HEK293T (cell line): ENCODE measurements at regions not wholly inside any gene's neighbourhood (a gene's known extent, or its start where the extent isn't known, plus 50 kb on each side); places are given as distances from the start of the nearest gene placed in this dataset.

Experiments
- BHLHE40 ChIP-seq: fragments of 450-650 bp; IDR thresholded peaks from 2 replicates; pipeline ENCODE4 v1.6.1; 2016; ENCODE audit warnings: mild to moderate bottlenecking, moderate library complexity, borderline replicate concordance
- FOXA1 ChIP-seq: fragments of 450-650 bp; IDR thresholded peaks from 2 replicates; pipeline ENCODE4 v1.6.1; 2016; ENCODE audit warnings: mild to moderate bottlenecking
- FOXK2 ChIP-seq: fragments of 450-650 bp; IDR thresholded peaks from 2 replicates; pipeline ENCODE4 v1.6.1; 2016; ENCODE audit warnings: mild to moderate bottlenecking
- FOXM1 ChIP-seq: fragments of 450-650 bp; IDR thresholded peaks from 2 replicates; pipeline ENCODE4 v1.6.1; 2017; ENCODE audit warnings: mild to moderate bottlenecking, borderline replicate concordance
- LEF1 ChIP-seq: fragments of 450-650 bp; IDR thresholded peaks from 2 replicates; pipeline ENCODE4 v1.6.1; 2017; ENCODE audit warnings: mild to moderate bottlenecking, borderline replicate concordance
- TARDBP ChIP-seq: fragments of 450-650 bp; IDR thresholded peaks from 2 replicates; pipeline ENCODE4 v1.6.1; 2016

DNA sequence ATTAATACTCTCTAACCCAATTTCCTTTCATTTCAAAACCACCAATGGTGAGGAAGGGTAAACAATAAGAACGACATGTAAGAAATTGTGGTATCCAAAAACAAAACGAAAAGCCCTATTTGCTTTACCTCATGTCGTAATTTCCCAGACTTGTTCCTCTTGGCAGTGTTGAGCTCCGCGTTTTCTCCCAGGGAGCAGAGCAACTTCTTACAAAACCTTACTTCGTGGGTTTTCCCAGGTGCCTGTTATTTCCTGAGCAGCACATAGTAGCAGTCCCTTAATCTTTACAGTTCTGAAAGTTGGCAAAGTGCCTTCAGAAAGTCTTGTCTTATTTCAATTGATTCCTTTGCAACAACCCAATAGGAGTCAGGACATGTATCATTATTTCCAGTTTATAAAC, 207.9 kb upstream of the MARCKS start:
- TF ChIP-seq LEF1 (no peak), BHLHE40 (no peak), FOXM1 (no peak), FOXK2 (no peak), FOXA1 (no peak), TARDBP (no peak)
